ENCODE measurements at regions not wholly inside any gene's neighbourhood (a gene's known extent, or its start where the extent isn't known, plus 50 kb on each side); places are given as distances from the start of the nearest gene placed in this dataset.

- no peak for TF ChIP-seq ZNF462 (CRISPR knock-in tag; IDR thresholded peaks at IDR 0.05)
- no peak for TF ChIP-seq EZH2phosphoT487 (IDR thresholded peaks at IDR 0.05; ENCODE audit: unreplicated experiment)
- no peak for TF ChIP-seq EZH2 (IDR thresholded peaks at IDR 0.05; ENCODE audit: low read depth, unreplicated experiment)
- TF ChIP-seq REST (IDR thresholded peaks at IDR 0.05; ENCODE audit: unreplicated experiment) = no peak
Measured at GRCh38 chr2:39871291-39871761, 92.3 kb upstream of the THUMPD2 start (continued).

GRCh38 chr2:39870871-39871270 is 91.8 kb upstream of the THUMPD2 start:
- no peak overlapping the region for H3K27ac ChIP-seq (ENCODE audit: low read depth)
- 0 out of 2 replicates have a peak, but pooled peaks cover 9% of the 10 kb centered on the region for H3K9me2 ChIP-seq (ENCODE audit: insufficient read depth)
- H3K36me3 Mint-ChIP-seq (ENCODE audit: low read depth) = no peaks in the 10 kb centered on the region
- DNase-seq (ENCODE audit: low spot score) (no peak), ATAC-seq (no peak)
- H3K79me2 ChIP-seq (replicated peaks; ENCODE audit: insufficient read depth) = no peaks in the 10 kb centered on the region
- no peaks in the 10 kb centered on the region for H3F3A ChIP-seq (replicated peaks; ENCODE audit: low read depth)
- no peak overlapping the region for H3K4me3 ChIP-seq
- H4K20me1 ChIP-seq (replicated peaks; ENCODE audit: insufficient read depth) = no peaks in the 10 kb centered on the region
- H3K36me3 ChIP-seq (ENCODE audit: insufficient read depth) = no peaks in the 10 kb centered on the region
- H3K27ac Mint-ChIP-seq = no peak overlapping the region
- H3K4me3 Mint-ChIP-seq = no peak overlapping the region
- no peaks in the 10 kb centered on the region; the same call in 2 of the 3 replicates for H3K4me1 Mint-ChIP-seq
- no peaks in the 10 kb centered on the region; the same call in 2 of the 3 replicates for H3K9me3 Mint-ChIP-seq
- H3K27me3 ChIP-seq (ENCODE audit: insufficient read depth) = no peaks in the 10 kb centered on the region
- no peak overlapping the region for H3K4me2 ChIP-seq
- peak overlapping the region; percentile 80; the same call in 1 of the 2 replicates for H2AFZ ChIP-seq
- H3K27me3 Mint-ChIP-seq (ENCODE audit: insufficient read depth, low read depth, poor library complexity) = no peaks in the 10 kb centered on the region
- no peaks in the 10 kb centered on the region for H3K4me1 ChIP-seq (ENCODE audit: insufficient read depth)
- no peak for TF ChIP-seq ETS1 (IDR thresholded peaks at IDR 0.05)
- TF ChIP-seq EZH2phosphoT487 (IDR thresholded peaks at IDR 0.05; ENCODE audit: unreplicated experiment) = no peak
- TF ChIP-seq ZNF114 (CRISPR knock-in tag; IDR thresholded peaks at IDR 0.05) = no peak
- TF ChIP-seq EZH2 (IDR thresholded peaks at IDR 0.05; ENCODE audit: low read depth, unreplicated experiment) = no peak
- no peak for TF ChIP-seq NANOG (IDR thresholded peaks at IDR 0.05; ENCODE audit: borderline replicate concordance)
- no peak for TF ChIP-seq CREB1 (CRISPR knock-in tag; IDR thresholded peaks at IDR 0.05; ENCODE audit: low read depth)
- no peak for TF ChIP-seq CTCF (conservative IDR thresholded peaks at IDR 0.05; ENCODE audit: low read depth in 2 of 2)

Measured in GM23338 (cell line).